GM11168 (cell line): ENCODE measurements at regions not wholly inside any gene's neighbourhood (a gene's known extent, or its start where the extent isn't known, plus 50 kb on each side); places are given as distances from the start of the nearest gene placed in this dataset.

ENCODE experiments used
- in situ Hi-C: fragments of 300-500 bp; cut with MboI; formaldehyde crosslinking; loops from one replicate; pipeline ENCODE4 v1.12.0; 2022; ENCODE audit warnings: low sequenced_read_pairs; ENCODE audit not compliant: unreplicated experiment

DNA sequence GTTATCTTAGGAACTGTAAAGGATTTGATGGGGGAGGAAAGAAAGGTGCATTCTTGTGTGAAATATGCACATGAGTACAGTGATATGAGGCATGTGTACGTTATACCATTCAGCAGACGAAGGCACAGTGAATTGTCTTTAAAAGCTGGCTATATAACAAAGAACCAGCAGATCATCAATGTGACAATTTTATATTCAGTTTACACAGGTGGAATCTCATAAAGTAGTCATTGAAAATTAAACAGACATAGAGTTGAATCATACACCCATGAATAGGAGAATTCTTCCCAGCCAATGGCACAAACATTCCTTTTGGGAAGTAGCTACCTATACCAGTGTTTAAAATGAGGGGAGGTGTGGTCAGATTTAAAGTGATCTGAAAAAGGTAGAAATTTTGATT lies 470.3 kb downstream of the DSC3 start:
- in situ Hi-C loops: no loop called here

DNA sequence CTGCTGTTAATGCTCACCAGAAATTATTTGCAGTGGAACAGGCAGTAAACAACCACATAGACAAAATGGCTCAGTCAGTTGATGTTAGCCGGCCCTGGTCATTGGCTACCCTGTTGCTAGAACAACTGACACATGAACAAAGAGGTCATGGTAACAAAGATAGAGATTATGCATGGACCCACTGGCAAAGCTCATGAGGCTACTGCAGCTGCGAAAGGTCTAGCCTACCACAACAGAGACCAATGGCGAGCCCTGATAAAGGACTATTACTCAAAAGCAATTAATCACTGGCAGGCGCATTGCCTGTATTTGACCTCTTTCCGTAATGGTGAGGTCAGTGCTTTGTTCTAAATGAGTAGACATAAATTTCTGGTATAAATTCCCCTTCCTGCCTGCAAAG lies 474.2 kb downstream of the DSC3 start:
- in situ Hi-C loops: no loop called here

DNA sequence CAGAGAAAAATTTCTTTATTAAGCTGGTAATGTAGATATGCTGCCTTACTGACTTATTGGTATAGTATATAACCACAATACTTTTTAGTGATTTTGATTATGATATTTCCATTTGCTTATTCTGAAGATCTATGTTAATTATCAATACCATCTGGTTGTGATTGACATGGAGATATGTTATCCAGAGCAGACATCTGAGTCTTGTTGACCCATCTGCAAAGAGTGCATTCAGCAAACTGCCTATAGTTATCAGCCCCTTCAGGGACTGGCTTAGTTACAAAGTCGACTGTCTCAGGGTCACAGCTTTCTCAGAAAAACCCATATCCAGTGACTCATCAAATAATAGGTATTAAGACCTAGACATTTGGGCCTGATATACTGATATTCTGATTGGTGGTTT lies 475.7 kb downstream of the DSC3 start:
- in situ Hi-C loops: no loop called here

DNA sequence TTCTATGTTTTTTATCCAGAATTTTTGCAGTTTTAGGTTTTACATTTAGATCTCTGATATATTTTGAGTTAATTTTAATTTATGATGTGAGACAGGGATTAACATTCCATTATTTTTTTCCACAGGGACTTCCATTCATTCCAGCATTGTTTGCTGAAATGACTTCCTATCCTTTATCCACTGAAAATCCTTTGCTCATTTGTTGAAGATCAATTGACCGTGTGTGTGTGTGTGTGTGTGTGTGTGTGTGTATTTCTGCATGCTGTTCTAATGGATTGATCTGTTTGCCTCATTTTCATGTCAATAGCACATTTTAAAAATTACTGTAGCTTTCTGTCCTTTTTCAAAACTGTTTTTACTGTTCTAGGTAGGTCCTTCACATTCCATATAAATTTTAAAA lies 480.3 kb downstream of the DSC3 start:
- in situ Hi-C loops: no loop called here

DNA sequence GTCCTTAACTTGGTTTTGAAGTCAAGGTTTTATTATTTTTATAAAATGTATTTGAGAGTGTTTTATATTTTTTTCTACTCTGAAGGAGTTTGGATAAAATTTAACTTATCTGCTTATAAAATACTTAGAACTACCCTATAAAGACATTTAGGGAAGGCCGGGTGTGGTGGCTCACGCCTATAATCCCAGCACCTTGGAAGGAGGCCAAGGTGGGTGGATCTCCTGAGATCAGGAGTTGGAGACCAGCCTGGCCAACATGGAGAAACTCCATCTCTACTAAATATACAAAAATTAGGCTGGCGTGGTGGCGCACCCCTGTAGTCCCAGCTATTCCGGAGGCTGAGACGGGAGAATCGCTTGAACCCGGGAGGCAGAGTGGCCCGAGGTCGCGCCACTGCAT lies 486.4 kb downstream of the DSC3 start:
- in situ Hi-C loops: no loop called here

DNA sequence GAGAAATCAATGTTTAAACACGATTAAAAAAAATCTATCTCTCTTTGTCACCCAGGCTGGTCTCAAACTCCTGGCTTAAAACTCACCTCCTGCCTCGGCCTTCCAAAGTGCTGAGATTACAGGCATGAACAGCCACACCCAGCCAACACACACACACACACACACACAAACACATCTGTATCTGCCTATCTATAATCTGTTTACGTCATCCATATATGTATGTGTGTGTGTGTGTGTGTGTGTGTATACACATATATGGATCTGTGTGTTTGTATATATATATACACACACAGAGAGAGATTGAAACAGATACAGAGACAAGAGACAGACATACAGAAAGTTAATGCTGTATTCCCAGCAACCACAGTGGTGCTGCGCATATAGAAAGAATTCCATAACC lies 497.1 kb downstream of the DSC3 start:
- in situ Hi-C loops: no loop called here

DNA sequence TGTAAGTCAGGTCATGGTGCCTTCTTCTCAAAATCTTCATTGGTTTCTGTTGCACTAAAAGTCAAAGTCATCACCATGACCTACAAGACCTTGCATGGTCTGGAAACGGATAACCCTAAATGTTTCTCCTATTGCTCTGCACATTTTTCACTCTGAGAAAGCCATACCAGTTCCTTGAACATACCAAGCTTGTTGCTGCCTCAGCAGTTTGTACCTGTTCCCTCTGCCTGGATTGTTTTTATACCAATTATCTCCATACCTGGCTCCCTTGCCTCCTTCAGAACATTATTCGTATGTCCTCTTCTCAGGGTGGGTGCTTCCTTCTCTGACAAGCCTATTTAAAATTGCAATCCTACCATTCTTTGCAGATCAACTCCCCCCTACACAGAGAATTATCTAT lies 498.4 kb downstream of the DSC3 start:
- in situ Hi-C loops: no loop called here

DNA sequence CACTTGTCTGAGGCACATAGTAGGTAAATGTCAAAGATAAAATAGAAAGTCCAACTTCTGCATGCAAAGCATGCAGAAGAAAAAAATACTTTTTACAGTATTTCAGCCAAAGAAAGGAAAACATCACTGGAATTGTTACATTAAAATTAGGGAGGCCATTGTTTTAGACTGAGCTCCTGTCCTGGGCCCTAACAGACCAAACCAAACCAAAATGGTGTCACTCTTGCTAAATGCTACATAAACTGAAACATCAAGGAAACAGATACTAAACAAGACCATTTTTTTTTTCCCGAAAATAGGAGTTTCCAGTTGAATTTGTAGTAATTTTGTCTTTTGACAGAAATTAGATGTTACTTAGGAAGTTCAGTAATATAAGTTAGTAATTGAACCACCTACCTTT lies 508.8 kb downstream of the DSC3 start:
- in situ Hi-C loops: no loop called here

DNA sequence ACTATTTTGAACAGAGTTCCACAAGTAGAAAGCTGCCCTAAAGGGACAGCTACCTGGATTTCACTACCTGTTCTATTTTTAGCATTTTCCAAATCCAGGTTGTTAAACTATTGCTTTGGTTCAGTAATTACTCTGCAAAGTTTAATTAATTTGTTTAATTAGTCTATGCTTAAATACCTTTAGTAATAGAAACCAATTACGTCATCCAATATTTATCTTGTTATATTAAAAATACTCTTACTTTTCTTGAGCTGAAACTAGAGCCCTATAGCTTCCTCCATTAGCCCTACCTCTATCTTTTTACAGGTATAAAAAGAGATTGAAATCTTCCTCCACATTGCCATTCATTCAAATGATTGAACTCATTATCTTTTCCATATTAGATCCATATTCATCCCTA lies 514.6 kb downstream of the DSC3 start:
- in situ Hi-C loops: no loop called here

DNA sequence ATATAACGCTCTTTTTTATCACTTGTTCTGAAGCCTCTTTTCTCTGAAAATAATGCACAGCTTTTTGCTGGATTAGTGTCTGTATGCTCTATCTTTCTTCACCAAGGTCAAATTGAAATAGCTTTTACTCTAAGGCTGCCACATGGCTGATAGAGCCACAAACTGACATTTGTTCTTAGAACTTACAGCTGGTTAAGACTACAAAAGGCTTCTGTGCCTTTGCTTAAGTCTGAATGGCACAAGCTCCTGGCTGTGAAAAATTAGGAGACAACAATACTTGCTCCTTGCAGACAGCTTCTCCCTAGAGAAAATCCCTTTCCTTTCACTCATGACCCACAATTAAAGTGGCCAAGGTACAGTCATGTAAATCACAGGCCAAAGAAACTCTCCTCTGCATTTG lies 515.3 kb downstream of the DSC3 start:
- in situ Hi-C loops: no loop called here

DNA sequence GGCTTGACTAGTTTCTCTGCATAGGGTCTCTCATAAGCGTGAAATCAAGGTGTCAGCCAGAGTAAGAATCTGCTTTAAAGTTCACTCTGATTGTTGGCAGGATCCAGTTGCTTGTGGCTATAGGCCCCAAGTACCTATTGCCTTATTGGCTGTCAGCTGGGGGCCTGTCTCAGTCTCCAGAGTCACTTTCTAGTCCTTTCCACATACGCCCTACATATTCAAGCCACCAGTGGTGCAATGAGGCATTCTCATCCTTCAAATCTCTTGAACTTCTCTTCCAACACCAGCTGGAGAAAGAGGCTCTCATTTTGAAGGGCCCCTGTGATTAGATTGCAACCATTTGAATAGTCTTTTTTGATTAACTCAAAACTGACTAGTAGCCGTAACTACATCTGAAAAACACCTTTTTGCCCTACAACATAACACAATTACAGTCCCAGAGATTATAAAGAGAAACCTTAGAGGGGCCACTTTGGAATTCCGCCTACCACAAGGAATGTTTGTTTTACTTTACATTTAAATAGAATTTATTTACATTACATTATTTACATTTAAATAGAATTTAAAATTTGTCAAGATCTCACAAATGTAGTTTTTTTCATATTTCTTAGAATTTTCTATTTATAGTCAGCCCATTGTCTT lies 520.1 kb downstream of the DSC3 start:
- in situ Hi-C loops: no loop called here

DNA sequence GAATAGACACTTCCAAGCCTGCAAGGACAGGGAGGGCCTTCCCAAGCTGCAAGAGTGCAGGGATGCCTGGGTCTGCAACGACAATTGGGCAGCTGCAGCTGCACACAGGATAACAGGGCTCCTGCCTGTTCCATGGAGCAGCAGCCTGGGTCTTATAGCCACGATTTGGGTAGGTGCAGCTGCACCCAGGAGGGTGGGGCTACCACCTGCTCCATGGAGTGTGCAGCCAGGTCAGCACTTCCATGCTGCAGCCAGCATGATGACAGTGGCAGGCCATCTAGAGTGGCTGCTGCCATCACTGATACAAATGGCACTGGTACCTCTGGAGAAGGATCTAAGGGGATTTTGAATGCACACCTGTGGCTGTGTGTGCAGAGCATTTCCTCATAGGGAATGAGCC lies 528.5 kb downstream of the DSC3 start:
- in situ Hi-C loops: no loop called here

DNA sequence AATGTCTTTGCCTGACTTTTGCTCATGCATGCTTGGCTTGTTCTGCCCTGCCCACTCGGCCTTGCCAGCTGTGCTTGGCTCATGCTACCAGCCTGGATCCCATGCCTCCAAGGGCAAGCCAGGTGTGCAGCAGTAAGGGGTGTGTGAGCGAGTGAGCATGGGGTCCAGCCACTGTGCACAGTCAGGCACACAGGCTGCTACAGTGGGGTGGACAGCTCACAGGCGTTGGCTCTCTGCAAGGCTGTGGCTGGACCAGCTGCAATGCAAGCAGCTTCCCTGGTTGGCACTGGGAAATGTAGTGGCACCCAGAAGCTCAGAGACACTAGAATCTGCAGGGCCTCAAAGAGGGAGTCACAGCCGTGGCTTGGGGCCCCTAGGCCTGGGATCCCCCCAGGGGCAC lies 529.7 kb downstream of the DSC3 start:
- in situ Hi-C loops: no loop called here

DNA sequence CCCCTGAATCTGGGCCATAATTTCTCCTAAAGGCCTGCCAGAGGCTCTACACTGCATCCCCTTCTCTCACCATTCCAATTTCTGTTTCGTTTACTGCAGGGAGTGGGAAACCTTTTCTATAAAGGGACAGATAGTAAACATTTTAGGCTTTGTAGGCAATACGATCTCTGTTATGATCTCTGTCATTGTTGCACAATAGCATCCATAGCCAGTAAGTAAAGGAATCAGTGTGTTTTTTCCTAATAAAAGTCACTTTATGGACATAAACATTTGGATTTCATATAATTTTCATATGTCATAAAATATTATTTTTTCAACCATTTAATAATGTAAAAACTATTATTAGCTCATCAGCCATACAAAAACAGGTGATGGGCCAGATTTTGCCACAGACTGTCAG lies 531.7 kb downstream of the DSC3 start:
- in situ Hi-C loops: no loop called here

DNA sequence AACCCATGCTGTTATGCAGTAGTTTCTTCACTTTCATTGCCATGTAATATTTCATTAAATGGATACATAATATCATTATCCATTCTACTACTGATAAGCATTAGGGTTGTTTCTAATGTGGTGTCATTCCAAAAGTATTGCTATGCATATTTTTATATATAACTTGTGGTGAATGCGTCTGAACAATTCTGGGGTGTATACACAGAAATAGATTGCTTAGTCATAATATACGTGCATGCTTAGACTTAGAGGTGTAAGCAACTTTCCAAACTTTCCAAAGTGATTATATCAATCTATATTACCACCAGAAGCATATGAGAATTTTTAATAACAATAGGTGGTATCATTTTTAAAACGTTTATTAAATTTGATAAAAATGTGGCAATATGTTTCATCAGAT lies 540.9 kb downstream of the DSC3 start:
- in situ Hi-C loops: no loop called here

DNA sequence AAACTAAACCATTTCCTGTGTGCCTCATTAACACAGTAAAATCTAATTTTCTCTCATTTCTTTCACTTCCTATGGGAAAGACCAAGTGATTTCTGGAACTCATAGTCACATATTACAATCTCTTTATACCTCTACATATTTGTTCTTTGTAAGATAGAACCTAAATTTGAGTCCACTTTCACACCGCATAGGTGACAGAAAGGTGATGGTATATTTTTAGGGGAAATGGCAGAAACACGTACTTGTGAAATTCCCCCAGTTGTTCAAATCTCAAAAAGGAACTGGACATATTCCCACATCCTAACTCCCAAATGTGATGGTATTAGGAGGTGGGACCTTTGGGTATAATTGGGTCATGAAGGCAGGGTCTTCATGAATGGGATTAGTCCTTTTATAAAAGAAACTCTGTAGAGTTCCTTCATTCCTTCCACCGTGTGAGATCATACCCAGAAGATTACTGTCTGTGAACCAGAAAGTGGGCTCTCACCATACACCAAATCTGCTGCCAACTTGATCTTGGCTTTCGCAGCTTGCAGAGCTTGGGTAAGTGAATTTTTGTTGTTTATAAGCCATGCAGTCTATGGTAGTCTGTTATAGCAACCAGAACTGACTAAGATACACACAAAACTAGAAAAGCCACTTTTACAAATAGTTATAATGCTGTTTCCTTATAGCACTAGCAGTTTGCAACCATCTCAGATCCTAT lies 542.1 kb downstream of the DSC3 start:
- in situ Hi-C loops: no loop called here

DNA sequence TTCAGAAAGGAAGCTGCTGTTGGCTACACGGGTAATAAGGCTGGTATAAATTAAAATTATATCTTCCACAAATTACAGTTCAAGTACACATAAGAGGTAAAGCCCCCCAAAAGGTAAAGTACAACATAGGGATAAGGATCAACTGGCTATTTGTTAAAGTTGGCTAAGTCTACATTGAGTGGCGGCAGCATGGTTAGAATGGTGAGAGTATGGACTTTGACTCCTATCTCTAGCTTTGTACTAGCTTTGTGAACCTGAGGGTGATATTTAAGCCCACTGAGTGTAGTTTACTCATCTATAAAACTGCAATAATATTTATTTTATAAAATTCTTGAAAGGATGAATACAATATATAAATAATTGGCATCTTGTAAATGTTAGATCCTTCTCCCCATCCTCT lies 542.8 kb downstream of the DSC3 start:
- in situ Hi-C loops: no loop called here

DNA sequence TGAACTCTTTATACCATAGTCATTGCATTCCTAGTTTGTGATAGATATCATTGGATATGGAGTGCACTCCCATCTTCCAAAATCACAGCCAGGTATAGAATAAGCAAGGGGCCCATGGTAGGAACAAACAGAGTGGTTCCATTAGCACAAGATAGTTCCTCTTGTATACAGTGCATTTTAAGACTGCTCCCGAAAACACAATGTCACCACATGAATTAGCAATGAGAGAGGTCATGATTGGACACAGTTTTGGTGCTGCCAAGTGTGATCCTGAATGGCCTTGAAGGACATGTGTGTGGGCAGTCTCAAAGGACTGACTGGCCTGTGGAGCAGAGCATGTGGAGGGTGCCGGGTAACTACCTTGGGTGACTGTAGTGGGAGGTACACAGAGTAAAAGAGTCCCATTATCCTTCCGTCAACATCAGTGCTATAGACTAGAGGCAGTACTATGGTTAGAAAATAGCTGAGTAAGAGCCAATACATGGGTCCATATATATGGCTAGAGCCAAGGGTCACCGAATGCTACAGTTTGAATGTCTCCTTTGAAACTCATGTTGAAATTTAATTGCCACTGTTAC lies 549.9 kb downstream of the DSC3 start:
- in situ Hi-C loops: no loop called here

DNA sequence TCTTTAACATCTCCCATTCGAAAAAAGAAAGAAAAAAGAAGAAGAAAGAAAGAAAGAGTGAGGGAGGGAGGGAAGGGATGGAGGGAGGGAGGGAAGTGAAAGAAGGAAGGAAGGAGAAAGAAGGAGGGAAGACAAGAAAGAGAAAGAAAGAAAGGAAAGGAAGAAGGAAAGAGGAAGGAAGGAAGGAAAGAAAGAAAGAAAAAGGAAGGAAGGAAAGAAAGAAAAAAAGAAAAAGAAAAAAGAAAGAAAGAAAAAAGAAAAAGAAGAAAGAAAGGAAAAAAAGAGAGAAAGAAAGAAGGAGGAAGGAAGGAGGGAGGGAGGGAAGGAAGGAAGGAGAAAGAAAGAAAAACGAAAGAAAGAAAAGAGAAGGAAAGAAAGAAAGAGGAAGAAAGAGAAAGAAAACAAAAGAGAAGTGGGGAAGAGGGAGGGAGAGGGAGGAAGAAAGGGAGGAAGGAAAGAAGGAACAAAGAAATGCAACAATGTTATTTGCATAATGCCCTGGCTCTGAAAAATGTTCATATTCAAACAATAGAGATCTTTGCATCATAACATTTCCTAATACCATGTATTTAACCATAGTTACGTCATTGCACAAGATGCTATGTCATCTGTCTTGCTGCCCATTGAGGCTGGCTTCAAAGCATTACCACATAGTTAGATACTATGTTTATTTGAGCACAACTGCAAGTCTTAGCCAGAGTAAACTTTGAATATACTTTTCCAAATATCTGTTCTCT lies 550.6 kb downstream of the DSC3 start:
- in situ Hi-C loops: no loop called here

DNA sequence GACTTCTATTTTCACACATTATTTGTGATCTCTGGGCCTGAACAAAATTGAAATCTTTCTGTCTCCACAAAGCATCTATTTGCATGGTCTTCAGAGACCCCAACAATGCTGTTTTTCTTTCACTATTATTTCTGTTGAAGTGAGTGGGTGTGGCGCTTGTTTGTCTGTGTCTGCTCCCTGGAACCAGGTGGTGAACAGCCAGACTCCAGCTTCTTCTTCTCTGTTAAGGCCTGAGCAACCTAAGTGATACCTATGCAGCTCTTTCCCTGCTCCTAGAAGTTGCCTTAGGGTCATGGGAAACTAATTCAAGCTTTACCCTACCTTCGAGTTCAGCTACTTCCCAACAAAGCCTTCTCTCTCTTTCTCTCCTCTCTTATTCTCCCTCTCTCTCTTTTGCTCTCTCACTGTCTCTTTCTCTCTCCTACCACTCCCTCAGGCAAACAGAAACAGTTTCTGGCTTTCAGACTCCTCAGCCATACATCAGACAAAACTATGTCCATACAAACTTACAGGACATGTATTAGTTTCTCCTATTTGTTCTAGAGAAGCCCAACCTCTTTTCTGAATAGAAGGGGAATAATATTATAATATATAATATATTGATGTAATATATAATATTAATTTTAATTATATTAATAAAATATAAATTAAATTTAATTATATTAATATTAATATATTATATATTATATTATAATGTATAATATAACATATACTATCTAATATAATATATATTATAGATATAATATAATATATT lies 552.5 kb downstream of the DSC3 start:
- in situ Hi-C loops: no loop called here

DNA sequence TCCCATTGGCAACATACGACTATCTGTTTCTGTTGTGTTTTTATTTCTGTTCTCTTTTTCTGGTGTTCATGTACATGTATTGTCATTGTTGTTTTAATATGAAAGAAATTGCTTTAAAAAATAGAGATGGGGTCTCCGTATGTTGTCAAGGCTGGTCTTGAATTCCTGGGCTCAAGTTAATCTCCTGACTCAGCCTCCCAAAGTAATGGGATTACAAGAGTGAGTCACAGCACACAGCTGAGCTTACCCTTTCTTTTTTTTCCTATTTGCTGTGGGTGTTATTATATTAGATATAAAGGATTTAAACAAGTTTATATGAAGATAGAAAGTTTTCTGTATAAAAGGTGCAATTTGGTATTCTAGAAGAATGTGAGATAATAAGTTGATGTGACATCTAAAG lies 554.6 kb downstream of the DSC3 start:
- in situ Hi-C loops: no loop called here
